GM21717 (cell line): ENCODE measurements at regions not wholly inside any gene's neighbourhood (a gene's known extent, or its start where the extent isn't known, plus 50 kb on each side); places are given as distances from the start of the nearest gene placed in this dataset.
"Not testable (repeated sequence)": the region's sequence is repeated elsewhere in the genome, so short reads cannot be mapped to it uniquely, and the experiment has no call there.

ENCODE experiments used
- ATAC-seq: cut with Tn5 transposase; IDR thresholded peaks from one replicate; pipeline ENCODE4 v1.9.1; 2021; ENCODE audit warnings: mild to moderate bottlenecking, moderate library complexity; ENCODE audit not compliant: unreplicated experiment

- ATAC-seq: no peak
Observed at GRCh38 chr15:54843006-54843405, 353.7 kb downstream of the RSL24D1 start.

DNA sequence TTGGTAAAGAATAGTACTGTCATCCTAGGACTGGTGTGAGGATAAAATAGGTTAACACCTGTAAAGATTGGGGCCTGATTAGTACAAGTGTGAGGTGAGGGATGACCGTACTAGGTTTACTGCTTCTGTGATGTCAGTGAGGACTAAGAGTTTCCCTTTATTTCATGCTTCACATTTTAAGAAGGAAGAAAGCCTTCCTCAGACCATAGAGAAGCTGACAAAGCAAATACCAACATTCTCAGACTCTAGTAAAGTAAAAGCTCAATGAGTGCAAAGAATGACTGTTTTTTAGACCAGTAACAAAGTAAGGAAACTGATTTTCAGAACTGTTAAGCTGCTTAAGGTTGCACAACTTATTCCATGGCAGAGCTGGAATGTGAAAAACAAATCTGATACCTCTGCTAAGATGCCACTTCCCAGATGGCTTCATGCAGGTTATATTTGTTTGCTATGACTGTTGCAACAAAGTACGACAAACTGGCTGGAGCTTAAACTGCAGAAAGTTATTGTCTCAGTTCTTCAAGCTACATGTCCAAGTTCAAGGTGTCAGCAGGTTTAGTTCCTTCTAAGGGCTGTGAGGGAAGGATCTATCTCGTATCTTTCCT, 354.9 kb downstream of the RSL24D1 start:
- ATAC-seq: no peak

- no peak for ATAC-seq
Observed at GRCh38 chr15:54840621-54841398, 355.9 kb downstream of the RSL24D1 start.

DNA sequence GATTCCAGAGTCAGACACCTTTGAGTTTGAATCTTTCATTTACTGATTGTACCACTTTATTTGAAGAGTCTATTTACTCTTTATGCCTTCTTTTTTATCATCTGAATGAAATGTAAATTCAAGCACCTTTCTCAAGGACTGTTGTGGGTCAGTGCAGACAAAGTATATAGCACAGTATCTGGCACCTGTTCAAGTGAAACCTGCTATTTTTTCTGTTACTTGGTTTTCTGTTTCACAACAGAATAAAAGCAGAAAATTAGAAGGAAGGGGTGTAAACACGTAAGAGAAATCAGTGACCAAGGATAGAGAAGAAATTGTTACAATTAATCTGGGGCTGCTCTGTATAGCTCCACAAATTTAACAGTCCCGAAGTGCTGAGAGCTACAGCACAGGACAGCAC, 357.4 kb downstream of the RSL24D1 start:
- no peak for ATAC-seq

- peak; percentile 67 for ATAC-seq
Observed at GRCh38 chr15:54836052-54836795, 360.5 kb downstream of the RSL24D1 start.

DNA sequence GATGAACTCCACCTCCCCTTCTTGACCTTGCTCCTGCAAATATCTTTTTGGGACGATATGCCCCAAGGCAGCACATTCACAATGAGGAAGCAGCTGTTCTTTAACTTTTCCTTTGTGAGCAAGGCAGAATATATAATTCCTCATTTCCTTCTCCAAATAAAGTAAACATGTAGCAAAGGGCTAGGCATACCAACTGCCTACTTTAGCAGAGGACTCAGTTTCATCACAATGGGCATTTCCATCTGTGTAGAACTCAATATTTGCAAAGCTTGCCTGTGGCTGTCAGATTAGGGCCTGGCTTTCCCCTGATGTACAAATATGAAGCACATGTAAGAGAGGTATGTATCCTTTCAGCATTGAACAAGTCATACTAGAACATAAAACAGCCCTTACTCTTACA, 366.9 kb downstream of the RSL24D1 start:
- no peak for ATAC-seq

DNA sequence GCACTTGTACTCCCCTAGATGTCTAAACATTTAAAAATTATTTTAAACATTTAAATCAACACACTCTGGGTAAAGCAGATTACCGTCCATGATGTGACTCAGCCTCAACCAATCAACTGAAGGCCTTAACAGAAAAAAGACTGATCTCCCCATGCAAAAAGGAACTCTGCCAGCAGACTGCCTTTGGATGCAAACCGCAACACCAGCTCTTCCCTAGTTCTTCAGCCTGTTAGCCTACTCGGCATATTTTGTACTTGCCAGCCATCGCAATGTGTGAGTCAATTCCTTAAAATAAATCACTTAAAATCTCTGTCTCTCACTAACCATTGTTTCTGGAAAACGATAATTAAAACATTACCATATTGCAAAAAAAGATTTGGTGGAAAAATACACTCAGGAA, 375.9 kb downstream of the RSL24D1 start:
- no peak for ATAC-seq

DNA sequence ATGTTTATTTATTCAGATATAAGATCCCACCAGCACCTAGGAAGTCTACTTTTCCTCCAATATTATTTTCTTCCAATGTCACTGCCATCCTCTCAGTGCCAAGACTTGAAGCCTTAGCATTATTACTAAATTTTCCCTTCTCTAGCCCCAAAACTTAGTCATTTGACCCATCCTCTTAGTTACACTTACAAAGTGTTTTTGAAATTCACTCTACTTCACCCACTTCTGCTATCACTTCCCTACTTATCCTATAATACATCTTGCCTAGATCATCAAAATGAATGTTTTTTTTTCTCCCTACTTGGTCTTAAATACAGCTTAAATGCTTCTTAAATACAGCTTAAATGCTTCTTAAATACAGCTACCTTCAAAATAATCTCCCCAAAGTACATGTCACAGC, 376.6 kb downstream of the RSL24D1 start:
- ATAC-seq: no peak

GRCh38 chr15:54816401-54816800, 380.3 kb downstream of the RSL24D1 start:
- ATAC-seq: no peak

DNA sequence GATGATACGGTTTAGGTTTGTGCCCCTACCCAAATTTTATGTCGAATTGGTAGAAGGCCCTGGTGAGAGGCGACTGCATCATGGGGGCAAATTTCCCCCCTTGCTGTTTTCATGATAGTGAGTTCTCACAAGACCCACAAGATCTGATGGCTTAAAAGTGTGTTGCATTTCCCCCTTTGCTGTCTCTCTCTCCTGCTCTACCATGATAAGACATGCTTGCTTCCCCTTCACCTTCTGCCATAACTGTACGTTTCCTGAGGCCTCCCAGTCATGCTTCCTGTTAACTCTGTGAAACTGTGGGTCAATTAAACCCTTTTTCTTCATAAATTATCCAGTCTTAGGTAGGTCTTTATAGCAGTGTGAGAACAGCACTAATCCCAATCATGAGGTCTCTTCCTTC, 381.2 kb downstream of the RSL24D1 start:
- ATAC-seq: no peak

GRCh38 chr15:54812383-54812782, 384.4 kb downstream of the RSL24D1 start:
- ATAC-seq: no peak

DNA sequence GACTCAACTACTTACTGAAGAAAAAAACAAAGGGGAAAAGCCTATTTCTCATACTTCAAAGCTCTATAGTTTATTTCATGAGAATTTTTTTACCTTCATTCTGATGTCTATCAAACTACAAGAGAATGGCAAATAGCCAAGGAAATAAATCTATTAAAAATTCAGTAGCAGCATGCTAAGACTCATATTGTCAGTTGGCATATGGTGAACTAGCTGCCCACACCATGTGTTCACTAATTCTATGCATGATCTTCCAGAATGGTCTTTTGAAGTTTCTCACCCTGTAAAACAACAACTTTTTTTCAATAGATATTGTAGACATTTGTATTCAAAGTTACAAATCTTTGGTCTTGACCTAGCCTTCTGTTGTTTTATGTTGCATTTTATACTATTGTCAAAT, 386.2 kb downstream of the RSL24D1 start:
- ATAC-seq: no peak

- no peak for ATAC-seq
Observed at GRCh38 chr15:54810031-54810430, 386.7 kb downstream of the RSL24D1 start.

GRCh38 chr15:54808321-54808720, 388.4 kb downstream of the RSL24D1 start:
- ATAC-seq: no peak

DNA sequence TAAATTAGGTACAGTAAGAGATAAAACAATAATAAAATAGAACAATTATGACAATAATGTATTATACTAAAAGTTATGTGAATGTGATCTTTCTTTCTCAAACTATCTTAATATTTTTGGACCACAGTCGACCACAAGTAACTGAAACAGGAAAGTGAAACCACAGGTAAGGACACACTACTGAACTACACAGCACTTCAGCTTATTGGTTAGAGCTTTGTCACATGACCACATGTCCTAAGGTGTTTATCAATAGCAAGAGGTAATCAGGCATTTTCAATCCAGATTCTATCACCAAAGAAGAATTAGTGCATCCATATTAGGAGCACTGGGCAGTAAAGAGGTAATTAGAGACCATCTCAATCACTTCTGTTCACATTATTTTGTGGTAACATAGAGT, 392.8 kb downstream of the RSL24D1 start:
- ATAC-seq: peak; percentile 28

DNA sequence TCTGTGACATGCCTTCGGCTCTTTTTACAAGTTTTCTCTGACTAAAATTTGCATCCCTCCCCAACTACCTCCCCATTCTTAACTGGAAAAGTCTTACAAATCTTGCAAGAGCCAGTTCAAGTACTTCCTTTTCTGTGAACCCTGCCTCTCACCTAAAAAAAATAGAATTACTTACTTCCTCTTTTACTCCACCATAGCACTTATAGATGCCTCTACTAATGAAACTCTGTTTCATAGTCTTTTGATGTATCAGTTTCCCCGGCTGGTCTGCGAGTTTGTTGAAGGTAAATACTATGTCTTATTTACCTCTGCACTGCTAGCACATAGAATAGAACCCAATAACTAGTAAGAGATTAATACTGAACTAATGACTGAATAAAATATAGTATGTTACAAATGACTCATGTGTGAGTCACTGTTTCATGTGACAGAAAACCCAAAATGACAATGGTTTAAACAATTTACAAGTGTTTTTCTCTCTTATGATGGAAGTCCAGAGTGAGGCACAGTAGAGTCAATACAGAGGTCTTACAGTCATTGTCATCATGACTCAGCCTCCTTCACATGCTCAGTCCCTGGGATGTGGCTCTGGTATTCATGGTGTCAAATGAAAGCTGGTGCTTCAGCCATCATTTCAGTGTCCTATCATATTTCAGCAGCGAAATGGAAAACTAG, 393.5 kb downstream of the RSL24D1 start:
- ATAC-seq: peak; percentile 72

DNA sequence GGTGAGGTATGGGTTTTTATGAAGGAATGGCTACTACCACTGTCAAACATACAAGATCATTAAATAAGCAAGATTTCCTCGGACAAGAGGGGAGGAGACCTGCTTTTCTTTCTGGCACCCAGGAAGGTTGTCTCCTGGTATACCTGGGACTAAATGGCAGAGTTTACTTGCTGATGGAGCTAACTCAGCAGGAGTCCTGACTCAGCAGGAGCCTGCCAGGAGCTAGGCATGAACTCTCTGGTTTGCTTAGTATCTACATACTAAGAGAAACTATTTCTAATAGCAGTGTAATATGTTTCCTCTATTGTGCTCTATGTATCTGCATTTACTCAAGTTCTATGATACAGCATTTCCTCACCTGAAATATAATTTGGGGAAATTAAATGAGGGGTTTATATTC, 404.2 kb downstream of the RSL24D1 start:
- no peak for ATAC-seq

DNA sequence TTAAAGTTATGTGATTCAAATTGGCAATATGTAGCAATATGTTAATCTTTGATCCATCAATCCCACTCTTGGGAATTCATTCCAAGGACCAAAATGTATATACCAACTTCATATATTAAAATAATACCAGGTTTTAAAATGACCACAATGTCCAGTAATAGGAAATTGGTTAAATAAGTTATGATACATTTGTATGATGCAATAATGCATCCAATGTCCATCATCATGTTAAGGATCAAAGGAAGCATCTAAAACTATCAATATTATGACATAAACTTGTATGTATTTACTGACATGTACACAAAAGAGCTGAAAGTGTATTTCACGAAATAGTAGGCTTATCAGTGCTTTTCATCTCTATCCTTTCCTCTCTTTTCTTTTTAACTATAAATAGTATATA, 406.0 kb downstream of the RSL24D1 start:
- no peak for ATAC-seq

DNA sequence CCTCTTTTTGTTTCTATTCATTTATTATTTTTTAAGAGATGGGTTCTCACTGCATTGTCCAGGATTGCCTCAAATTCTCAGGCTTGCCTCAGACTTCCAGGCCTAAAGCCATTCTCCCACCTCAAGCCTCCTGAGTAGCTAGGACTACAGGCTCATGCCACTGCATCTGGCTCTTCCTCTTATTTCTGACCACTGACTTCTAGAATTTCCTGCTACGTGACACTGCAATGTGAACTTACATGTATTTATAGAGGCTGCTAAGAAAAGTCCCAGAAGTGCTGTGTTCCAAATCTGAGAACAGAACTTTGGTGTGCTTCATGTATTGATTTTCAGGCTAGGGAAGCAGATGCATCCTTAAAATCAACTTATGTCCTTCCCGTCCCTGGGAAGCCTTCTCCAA, 407.4 kb downstream of the RSL24D1 start:
- no peak for ATAC-seq

- ATAC-seq: not testable (repeated sequence)
Observed at GRCh38 chr15:54781220-54781619, 415.5 kb downstream of the RSL24D1 start.

DNA sequence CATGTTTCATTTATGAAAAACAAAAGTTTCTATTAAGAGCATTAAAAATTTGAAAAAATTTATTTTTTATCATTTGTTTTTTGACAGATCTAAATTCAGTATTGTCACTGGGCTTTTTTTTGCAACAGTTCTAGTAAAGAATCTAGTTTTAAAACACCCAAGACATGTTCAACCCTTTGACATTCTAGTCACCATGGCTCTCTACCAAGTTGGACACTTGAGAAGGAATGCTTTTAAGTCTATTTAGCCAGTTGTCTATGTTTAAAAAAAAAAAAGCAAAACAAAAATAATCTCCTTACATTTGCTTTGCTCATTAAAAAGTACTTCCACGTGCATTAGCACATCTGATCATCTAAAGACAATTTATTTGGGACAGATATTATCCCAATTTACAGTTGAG, 417.5 kb downstream of the RSL24D1 start:
- no peak for ATAC-seq
